HL-60 (cell line): ENCODE measurements at regions not wholly inside any gene's neighbourhood (a gene's known extent, or its start where the extent isn't known, plus 50 kb on each side); places are given as distances from the start of the nearest gene placed in this dataset.

Source experiments
- POLR2AphosphoS5 ChIP-seq: IDR thresholded peaks from 2 replicates; pipeline ENCODE4 v1.6.1; 2012; ENCODE audit warnings: low read depth
- SPI1 ChIP-seq: IDR thresholded peaks from 2 replicates; pipeline ENCODE4 v1.6.1; 2012; ENCODE audit warnings: low read depth, mild to moderate bottlenecking, borderline replicate concordance
- TF ChIP-seq, protein P1 (sequence below): IDR thresholded peaks from one replicate; pipeline ENCODE4 v1.5.1; 2011; ENCODE audit warnings: low read length, control low read depth, inconsistent platforms; ENCODE audit not compliant: insufficient read depth
- TF ChIP-seq, protein P2 (sequence below): IDR thresholded peaks from 2 replicates; pipeline ENCODE4 v1.6.1; 2012; ENCODE audit warnings: low read depth; ENCODE audit not compliant: insufficient replicate concordance

DNA sequence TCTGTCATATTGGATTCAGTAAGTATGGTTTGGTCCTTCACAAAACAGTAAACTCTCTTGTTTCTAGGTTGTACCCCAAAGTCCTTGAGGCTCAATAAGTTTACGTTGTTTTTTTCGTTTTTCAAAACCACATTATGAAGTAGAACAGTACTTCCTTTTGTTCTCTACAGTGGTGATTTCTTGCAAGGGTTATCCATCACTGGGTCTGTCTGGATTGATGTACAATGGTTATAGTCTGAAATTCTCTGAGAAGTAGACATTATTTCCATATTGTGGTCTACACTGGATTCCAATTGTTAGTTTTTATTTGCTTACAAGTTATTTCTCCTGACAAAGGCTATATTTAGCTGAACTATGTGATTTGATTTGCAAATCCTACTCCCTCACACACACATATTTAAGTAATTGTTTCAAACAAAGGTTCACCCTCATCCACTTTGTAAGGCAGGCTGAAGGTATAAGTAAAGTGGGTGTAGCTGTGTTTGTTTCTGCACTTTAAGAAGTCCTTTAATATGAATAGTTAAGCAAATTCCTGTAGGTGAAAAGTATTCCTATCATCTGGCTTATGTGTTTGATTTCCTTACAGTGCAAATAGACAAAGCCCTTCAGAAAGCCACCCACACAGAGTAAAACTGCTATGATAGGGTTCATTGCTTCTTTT is 64.2 kb upstream of the MME start:
- TF ChIP-seq, protein P1, sequence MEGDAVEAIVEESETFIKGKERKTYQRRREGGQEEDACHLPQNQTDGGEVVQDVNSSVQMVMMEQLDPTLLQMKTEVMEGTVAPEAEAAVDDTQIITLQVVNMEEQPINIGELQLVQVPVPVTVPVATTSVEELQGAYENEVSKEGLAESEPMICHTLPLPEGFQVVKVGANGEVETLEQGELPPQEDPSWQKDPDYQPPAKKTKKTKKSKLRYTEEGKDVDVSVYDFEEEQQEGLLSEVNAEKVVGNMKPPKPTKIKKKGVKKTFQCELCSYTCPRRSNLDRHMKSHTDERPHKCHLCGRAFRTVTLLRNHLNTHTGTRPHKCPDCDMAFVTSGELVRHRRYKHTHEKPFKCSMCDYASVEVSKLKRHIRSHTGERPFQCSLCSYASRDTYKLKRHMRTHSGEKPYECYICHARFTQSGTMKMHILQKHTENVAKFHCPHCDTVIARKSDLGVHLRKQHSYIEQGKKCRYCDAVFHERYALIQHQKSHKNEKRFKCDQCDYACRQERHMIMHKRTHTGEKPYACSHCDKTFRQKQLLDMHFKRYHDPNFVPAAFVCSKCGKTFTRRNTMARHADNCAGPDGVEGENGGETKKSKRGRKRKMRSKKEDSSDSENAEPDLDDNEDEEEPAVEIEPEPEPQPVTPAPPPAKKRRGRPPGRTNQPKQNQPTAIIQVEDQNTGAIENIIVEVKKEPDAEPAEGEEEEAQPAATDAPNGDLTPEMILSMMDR = no peak
- no peak for TF ChIP-seq POLR2AphosphoS5
- no peak for TF ChIP-seq SPI1
- TF ChIP-seq, protein P2, sequence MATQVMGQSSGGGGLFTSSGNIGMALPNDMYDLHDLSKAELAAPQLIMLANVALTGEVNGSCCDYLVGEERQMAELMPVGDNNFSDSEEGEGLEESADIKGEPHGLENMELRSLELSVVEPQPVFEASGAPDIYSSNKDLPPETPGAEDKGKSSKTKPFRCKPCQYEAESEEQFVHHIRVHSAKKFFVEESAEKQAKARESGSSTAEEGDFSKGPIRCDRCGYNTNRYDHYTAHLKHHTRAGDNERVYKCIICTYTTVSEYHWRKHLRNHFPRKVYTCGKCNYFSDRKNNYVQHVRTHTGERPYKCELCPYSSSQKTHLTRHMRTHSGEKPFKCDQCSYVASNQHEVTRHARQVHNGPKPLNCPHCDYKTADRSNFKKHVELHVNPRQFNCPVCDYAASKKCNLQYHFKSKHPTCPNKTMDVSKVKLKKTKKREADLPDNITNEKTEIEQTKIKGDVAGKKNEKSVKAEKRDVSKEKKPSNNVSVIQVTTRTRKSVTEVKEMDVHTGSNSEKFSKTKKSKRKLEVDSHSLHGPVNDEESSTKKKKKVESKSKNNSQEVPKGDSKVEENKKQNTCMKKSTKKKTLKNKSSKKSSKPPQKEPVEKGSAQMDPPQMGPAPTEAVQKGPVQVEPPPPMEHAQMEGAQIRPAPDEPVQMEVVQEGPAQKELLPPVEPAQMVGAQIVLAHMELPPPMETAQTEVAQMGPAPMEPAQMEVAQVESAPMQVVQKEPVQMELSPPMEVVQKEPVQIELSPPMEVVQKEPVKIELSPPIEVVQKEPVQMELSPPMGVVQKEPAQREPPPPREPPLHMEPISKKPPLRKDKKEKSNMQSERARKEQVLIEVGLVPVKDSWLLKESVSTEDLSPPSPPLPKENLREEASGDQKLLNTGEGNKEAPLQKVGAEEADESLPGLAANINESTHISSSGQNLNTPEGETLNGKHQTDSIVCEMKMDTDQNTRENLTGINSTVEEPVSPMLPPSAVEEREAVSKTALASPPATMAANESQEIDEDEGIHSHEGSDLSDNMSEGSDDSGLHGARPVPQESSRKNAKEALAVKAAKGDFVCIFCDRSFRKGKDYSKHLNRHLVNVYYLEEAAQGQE = no peak
